Spleen (tissue), 7 donors: ENCODE measurements at regions not wholly inside any gene's neighbourhood (a gene's known extent, or its start where the extent isn't known, plus 50 kb on each side); places are given as distances from the start of the nearest gene placed in this dataset.

Experiments used
- CTCF ChIP-seq, 11 experiments: fragments of 200-600 bp in 7 of 11; fragments of 450-650 bp in 4 of 11; sonication (generic) in 4 of 11; IDR thresholded peaks in 8 of 11; conservative IDR thresholded peaks in 3 of 11; 1 replicate in 7 of 11; 2 replicates in 4 of 11; pipeline versions ENCODE4 v1.4.0 to v1.8.0; 2016 to 2021; ENCODE audit warnings: antibody characterized with exemption in 11 of 11, inconsistent platforms in 4 of 11, mild to moderate bottlenecking in 1 of 11
- POLR2A ChIP-seq, 3 donors: fragments of 450-650 bp; IDR thresholded peaks; one replicate each; pipeline ENCODE4 v1.5.1; 2017; ENCODE audit warnings: antibody characterized with exemption in 3 of 3, mild to moderate bottlenecking in 1 of 3
- donor health status: DM: no; HTN: no; CAD: no; lungs with moderate emphysema.
- donor health status: DM: no; HTN: no; CAD: no.
- donor health status: DM: no; HTN: no; CAD: no.

- no peak for TF ChIP-seq CTCF (IDR thresholded peaks at IDR 0.05 in 8 of 11, conservative IDR thresholded peaks at IDR 0.05 in 3 of 11)
- TF ChIP-seq POLR2A (IDR thresholded peaks at IDR 0.05), result no peak
Measured at GRCh38 chr6:163741743-163742363, 327.3 kb downstream of the QKI start.
